GM21381 (cell line): ENCODE measurements at regions not wholly inside any gene's neighbourhood (a gene's known extent, or its start where the extent isn't known, plus 50 kb on each side); places are given as distances from the start of the nearest gene placed in this dataset.
"Not testable (repeated sequence)": the region's sequence is repeated elsewhere in the genome, so short reads cannot be mapped to it uniquely, and the experiment has no call there.

Experiments used
- ATAC-seq: cut with Tn5 transposase; IDR thresholded peaks from one replicate; pipeline ENCODE4 v1.9.1; 2021; ENCODE audit warnings: mild to moderate bottlenecking, moderate library complexity; ENCODE audit not compliant: unreplicated experiment

DNA sequence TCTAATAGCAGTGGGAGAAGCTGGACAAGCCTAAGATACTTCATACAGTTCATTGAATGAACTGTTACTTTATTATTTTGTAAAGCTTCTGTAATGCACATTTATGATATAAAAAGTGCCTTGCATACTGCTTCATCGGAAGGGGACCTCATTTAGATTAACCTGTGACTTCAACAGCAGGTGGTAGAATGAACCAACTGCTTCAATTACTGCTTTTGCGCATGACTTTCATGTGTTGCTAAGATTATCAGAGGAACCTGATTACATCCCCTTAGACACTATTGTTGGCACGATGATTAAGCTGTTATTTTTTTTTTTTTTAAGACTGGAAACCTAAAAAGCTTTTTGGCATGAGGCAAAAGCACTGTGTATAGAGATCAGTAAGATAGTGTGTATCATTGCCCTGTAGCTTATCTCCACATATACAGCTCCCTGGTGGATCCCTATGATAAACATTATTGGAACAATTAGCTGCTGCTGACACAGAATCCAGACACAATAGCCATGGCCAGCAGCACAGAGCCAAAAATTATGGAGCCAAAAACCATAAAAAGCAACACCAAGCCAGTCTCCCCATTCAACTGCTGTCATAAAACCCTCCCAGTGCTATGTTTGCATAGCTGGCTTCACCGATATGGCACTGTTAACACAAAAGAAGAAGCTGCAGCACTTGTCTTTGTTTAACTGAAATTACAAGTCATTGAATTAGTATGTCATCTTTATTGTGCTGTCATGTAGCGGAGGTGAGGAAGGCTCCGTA, 731.6 kb upstream of the MMS22L start:
- no peak for ATAC-seq

- no peak for ATAC-seq
Observed at GRCh38 chr6:98016565-98016964, 733.5 kb upstream of the MMS22L start.

DNA sequence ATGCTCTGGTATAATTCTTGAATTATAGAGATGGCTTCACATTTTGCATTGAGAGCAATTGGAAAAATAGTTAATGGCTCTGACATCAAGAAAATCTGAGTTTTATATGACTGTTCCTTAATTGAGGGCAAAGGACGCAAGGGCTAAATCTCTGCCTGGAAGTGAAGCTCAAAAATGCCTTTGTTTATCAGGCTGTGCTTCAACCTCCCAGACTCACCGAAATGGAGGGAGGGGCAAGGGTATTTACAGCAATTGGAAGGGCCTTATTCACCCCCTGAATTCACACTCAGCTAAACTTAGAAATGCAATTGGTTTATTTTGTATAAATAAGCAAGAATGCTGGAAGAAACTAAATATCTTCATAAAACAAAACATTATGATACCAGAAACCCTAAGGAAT, 737.2 kb upstream of the MMS22L start:
- ATAC-seq: no peak

GRCh38 chr6:98024359-98024758, 741.3 kb upstream of the MMS22L start:
- ATAC-seq: no peak

GRCh38 chr6:98027898-98028297, 744.9 kb upstream of the MMS22L start:
- no peak for ATAC-seq

DNA sequence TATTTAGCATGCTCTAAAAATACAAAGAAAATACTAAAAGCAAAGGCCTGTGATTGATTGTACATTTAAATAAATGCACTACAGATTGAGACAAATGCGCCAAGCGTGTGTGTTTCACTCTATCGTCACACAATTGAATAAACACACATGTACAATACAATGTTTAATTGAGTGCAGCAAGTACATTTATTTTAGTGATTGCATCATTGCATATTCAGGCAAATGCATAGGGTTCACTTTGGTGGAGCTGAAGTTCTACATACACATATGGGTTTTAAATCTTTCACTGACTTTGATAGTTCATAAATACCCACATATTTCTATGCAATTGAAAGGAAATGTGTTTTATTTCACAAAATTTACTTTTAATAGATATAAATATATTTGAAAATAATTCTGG, 750.6 kb upstream of the MMS22L start:
- no peak for ATAC-seq

DNA sequence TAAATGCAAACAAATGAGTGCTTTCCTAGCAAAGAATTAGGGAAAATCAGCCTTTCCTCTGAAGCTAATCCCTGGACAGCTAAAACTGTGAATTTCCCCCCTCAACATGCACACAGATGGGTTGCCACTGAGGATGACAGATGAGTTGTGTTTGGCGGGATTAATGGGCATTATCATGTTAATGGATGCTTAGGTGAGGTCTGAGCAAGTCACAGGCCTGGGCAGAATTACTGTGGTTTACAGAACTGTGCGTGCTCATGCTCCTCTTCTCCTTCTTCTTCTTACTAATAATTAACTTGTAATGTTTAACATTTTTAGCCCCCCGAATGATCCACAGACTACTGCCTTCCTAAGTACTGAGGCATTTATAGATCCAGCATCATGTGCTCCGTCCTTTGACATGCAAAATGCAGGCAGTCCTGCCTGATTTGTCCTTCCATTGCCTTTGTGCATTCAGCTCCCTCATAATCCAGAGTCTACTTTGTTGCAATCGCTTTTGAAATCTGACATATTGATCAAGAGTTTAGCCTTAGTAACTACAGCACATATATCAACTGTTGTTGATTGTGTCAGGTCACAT, 753.4 kb upstream of the MMS22L start:
- ATAC-seq: no peak

DNA sequence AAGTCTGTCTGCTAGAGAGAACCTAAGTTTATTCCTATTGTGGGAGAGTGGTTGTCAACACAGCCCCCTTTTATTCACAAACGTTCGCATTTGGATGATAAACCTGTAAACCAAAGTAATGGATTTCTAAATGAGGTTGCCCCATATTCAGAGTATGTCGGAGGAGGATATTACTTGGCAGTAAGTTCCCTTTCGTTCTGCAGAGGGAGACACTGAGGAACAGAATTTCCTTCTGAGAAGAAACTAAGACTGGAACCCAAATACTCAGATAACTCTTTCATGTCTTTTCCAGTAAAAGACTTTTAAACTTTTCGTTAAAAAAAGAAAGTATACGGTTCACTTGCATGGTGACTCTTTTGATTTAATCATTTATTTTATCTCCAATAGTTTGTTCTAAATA, 754.6 kb upstream of the MMS22L start:
- no peak for ATAC-seq

DNA sequence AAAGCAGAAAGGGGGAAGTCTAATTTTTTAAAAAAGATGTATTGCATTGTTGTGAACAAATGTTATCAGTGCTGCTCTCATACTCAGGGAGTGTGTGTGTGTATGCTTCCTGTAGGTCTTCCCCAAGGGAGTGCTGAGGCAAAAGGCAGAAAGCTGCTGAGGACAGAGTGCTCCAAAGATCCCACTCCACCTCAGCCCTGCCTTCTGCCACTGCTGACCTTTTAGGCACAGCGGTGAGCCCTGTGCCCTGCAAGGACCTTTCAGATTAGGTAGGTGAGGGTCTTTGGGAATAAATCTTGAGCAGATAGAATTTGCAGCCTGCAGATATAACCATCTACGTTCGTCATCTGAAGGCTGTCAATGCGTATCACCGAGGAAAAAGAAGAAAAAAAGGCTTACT, 756.4 kb upstream of the MMS22L start:
- ATAC-seq: no peak

GRCh38 chr6:98039904-98040607, 757.0 kb upstream of the MMS22L start:
- ATAC-seq: no peak

DNA sequence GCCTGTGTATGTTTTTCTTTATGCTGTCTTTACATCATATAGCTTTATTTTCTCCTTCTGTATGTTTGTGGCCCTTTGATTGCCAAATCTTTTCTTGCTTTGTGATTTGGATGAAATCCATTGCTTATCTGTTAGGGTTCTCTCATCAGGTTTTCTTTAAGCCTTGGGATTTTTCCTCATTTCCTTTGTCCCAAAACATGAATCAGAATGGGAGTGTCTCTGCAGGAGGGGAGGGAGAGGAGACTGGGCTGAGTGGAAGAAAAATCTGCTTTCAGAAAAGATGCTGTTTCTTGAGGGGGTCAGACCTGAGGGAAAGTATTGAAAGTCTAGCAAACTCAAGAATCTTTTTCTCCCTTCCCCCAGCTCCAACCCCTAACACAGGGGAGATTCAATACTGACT, 758.0 kb upstream of the MMS22L start:
- ATAC-seq: no peak

GRCh38 chr6:98041921-98042320, 758.9 kb upstream of the MMS22L start:
- ATAC-seq: no peak

- ATAC-seq: no peak
Observed at GRCh38 chr6:98044151-98044561, 761.1 kb upstream of the MMS22L start.

- ATAC-seq: no peak
Observed at GRCh38 chr6:98044791-98045470, 761.9 kb upstream of the MMS22L start.

GRCh38 chr6:98047164-98047563, 764.1 kb upstream of the MMS22L start:
- no peak for ATAC-seq

GRCh38 chr6:98047871-98048270, 764.9 kb upstream of the MMS22L start:
- ATAC-seq: no peak

DNA sequence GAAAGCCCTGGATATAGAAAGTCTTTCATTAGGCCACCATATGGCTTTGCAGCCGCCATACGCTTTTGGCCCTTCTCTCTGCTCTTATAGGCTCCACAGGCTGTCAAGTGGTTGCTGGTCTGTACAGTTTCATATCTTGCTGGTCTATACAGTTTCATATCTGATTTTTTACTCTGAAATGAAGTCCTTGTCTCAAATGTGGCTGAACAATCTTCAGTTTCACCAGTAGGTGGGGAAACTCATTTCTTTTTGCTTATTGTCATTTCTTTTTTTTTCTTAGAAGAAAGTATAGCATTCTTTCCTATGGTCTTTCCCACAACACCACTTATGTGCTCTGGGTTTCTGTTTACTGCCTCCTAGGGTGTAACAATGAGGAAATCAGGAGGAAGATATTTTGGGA, 771.4 kb upstream of the MMS22L start:
- no peak for ATAC-seq

- ATAC-seq: no peak
Observed at GRCh38 chr6:98056955-98057354, 773.9 kb upstream of the MMS22L start.

- no peak for ATAC-seq
Observed at GRCh38 chr6:98067375-98067774, 767.0 kb upstream of the POU3F2 start.

- ATAC-seq: not testable (repeated sequence)
Observed at GRCh38 chr6:98088537-98088936, 745.8 kb upstream of the POU3F2 start.

DNA sequence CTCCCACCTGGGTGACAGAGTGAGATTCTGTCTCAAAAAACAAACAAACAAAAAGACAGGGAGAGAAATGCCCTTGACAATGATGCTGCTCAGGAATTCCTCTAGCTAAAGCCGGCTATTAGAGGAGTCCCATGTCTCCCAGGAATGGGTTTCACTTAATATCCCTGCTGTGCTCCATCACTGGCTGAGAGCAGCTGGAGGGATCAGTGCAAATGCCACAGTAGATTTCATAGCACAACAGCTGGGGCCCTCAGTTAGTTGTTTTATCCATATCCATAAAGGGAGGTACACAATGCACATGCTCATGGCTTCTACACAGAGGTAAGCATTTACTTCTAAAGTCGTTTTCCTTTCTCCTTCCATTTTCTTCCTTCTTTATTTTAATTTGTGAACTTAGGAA, 742.0 kb upstream of the POU3F2 start:
- ATAC-seq: no peak

GRCh38 chr6:98094696-98095095, 739.7 kb upstream of the POU3F2 start:
- ATAC-seq: no peak
